SK-N-DZ (cell line): ENCODE measurements at regions not wholly inside any gene's neighbourhood (a gene's known extent, or its start where the extent isn't known, plus 50 kb on each side); places are given as distances from the start of the nearest gene placed in this dataset.
A peak's percentile ranks its signal among the peaks of the same experiment; 100 is the strongest.
"Not testable (repeated sequence)": the region's sequence is repeated elsewhere in the genome, so short reads cannot be mapped to it uniquely, and the experiment has no call there.

ENCODE experiments used
- DNase-seq: peaks from one replicate; pipeline ENCODE4 v3.0.0-alpha.2; 2015; ENCODE audit warnings: low spot score

DNA sequence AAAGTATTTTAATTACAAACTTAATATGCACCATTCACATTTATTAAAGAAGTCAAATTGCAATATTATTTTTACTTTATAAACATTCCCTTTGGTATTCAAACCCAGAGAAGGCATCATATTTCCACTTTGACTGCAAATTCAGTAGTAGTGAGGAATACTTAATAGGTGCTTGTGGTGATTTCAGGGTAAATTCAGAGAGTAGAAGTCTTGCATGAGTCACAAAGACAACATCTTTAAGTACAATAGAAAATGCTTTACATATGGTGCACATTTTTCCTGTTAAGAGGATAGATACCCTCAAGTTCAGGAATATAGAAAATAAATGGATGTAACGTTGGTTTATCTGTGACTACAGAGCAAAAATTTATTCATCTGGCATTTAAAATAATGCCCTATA, 390.2 kb downstream of the TENT5A start:
- DNase-seq = no peak

- no peak for DNase-seq
These were observed 399.2 kb downstream of the TENT5A start for GRCh38 chr6:81353262-81353661.

DNA sequence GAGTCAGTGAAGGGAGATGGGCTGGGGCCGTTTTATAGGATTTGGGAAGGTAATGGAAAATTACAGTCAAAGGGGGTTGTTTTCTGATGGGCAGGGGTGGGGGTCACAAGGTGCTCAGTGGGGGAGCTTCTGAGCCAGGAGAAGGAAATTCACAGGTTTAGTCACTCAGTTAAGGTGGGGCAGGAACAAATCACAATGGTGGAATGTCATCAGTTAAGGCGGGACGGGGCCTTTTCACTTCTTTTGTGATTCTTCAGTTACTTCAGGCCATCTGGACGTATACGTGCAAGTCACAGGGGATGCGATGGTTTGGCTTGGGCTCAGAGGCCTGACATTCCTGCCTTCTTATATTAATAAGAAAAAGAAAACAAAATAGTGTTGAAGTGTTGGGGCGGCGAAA, 408.5 kb downstream of the TENT5A start:
- not testable (repeated sequence) for DNase-seq

GRCh38 chr6:81340946-81341345, 411.5 kb downstream of the TENT5A start:
- DNase-seq = no peak

- DNase-seq = no peak
These were observed 421.0 kb downstream of the TENT5A start for GRCh38 chr6:81331526-81331925.

DNA sequence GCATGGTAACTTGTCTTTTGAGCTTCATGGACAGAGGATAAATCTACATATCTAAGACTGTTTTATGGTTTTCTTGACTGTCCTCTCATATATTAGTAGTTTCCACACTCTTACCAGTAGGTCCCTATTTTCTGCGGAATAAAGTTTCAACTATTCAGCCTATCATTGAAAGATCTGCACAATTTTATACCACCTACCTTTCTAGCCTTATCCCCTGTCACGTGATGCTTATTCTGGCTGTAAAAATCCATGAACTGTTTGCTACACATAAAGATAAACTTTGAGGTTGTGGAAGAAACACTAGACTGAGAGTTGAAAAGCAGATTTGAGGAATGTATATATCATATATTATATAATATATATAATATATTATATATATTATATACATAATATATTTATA, 423.8 kb downstream of the TENT5A start:
- no peak for DNase-seq

DNA sequence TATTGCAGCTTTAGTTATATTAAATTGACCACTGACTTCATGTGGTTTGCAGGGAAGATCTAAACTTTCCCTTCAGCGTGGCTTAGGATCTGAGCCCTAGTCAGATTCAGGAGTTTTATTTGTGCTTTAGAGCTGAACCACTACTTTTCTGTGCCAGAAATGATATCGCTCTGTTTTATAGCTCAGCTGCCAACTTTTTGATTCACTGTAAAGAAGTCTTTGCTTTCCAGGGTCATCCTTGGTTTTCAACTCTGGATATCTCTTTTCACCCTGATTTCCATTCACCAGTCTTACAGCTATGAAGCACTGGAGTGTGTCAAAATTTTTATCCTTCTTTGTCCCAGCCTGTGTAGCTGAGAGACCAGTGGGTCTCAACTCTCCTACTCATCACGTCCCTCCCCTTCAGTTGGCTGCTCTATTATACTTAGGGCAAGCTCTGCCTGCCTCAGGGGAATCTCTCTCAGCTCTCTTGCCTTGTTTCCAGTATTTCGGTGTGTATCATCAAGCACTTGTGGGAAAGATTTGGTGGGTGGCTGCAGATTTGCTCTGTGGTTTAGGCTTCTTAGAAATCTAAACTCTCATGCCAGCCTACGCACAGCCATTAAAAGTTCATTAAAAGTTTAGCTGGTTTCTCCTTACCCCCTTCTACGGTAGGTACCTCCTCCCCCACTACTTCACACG, 425.5 kb downstream of the TENT5A start:
- DNase-seq = no peak

GRCh38 chr6:81309811-81310210, 442.7 kb downstream of the TENT5A start:
- no peak for DNase-seq

GRCh38 chr6:81308577-81309279, 443.8 kb downstream of the TENT5A start:
- DNase-seq = no peak

DNA sequence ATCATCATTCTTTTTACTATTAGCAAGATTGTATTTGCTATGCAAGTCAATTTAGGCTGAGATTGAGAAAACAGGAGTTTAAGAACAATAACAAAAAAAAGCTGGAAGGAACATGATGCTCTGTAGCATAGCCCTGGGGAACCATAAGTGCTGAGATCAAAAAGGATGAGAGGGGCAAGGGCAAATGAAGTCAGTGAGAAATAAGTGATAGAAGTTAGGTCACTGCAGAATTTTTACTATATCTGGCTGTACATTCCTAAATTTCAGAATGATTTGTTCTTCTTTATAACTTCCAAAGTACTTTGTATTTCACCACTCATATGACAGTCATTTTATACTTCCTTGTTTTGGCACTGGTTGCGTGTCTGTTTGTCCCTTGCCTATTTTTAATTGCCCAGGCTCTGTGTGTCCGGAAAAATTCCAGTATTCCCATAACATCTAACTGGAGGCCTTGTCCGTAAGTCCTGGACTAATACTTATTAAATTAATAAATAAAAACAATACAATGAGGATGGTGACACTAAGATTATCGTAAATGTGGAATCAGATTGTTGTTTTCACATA, 444.7 kb downstream of the TENT5A start:
- no peak for DNase-seq

DNA sequence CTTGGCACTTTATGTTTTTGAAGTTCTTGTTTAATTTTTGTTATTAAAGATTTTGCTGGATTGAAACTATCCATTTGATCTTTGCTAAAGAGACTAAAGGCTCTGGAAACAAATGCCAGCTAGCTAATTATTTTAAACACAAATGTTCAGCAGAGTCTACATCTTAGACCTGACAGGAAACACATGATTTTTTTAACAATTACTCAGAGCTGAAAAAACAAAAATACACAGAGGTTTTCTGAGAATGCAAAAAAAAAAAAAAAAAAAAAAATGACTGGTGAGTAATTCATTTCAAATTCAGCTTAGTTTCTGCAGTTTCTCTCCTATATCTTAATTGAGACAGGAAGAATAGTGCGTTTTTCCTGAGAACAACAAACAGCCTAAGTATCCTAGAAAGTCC, 448.0 kb downstream of the TENT5A start:
- no peak for DNase-seq

DNA sequence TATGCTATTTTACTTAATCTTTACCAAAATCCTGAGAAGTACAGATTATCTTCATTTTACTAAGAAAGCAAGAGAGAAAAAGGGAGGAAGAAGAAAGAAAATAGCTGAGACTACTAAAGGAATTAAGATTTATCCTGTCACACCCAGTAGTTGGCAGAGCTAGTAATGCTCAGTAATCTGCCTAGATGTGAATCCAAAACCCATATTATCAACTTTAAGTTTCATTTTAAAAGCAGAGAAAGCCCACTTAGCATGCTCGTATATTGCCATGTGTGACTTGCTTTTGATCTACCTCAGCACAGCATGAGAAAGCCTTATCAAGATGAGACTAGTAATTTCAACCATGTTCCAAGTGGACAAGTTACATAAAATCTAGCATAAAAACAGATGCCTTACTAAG, 451.5 kb downstream of the TENT5A start:
- DNase-seq = no peak

- no peak for DNase-seq
These were observed 453.7 kb downstream of the TENT5A start for GRCh38 chr6:81298751-81299150.

- no peak for DNase-seq
These were observed 457.2 kb downstream of the TENT5A start for GRCh38 chr6:81295310-81295709.

GRCh38 chr6:81293896-81294295, 458.6 kb downstream of the TENT5A start:
- DNase-seq = peak; percentile 22

DNA sequence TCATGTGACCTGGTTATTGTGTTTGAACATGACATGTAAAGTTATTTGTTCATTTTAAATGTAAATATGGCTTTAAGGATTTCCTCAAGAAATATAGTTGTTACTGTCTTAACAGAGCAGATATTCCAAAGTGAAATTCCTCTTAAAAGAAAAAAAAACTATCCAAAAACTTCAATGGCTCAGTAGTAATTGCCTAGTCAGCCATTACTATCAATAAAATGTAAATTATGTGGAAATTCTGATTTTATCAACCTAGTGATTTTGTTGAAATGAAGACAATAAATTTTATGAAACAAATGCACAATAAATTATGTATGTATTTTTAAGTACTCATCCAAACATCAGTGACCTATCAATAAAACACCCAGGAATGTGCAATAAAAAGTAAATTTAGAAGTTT, 463.3 kb downstream of the TENT5A start:
- DNase-seq = no peak

- no peak for DNase-seq
These were observed 487.4 kb downstream of the TENT5A start for GRCh38 chr6:81265106-81265505.

DNA sequence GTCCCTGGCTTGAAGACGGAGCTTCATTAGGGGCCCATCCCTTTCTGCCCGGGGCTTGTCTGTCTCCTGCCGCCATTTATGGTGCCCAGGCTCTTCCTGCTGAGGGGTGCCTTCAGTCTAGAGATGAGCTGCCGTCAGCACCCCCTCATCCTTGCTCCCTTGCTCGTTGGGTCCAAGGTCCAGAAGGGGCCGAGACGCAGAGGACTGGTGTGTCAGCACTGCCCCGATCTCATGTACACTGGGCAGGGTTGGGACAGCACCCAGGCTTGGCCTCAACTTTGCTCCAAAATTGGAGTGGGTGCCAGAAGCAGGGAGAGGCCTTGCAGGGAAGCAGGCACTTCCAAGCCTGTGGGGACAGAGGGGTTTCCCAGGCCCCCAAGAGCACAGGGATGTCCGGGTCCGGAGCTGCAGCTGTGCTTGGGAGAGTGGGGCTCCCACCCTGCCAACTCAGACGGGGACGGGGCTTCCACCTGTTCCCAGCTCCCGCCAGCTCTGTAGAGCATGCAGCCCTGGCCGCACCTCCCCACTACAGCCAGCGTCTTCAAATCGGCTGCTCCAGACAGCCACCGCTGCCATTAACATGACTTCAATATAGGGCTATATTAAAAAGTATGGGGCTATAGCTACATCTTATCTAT, 488.8 kb downstream of the TENT5A start:
- DNase-seq = no peak

- no peak for DNase-seq
These were observed 489.8 kb downstream of the TENT5A start for GRCh38 chr6:81262656-81263055.

- not testable (repeated sequence) for DNase-seq
These were observed 496.3 kb downstream of the TENT5A start for GRCh38 chr6:81256223-81256622.

GRCh38 chr6:81253821-81254220, 498.7 kb downstream of the TENT5A start:
- no peak for DNase-seq

DNA sequence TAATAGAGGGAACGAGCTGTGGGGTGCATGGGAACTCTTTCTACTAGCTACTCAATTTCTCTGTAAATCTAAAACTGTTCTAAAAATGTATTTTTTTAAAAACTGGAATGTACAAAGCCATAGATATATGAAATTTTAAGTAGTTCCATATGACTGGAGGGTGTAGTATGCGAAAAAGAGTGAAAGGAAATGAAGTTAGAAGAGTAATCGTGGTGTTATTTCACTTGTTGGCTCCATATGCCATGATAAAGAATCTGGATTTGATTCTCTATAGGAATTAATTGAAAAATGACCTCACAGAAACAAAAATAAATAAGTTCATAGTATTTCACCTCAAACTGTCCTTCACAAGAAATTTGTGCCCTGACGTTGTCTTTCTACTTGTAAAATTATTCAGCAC, 500.2 kb downstream of the TENT5A start:
- DNase-seq = no peak

DNA sequence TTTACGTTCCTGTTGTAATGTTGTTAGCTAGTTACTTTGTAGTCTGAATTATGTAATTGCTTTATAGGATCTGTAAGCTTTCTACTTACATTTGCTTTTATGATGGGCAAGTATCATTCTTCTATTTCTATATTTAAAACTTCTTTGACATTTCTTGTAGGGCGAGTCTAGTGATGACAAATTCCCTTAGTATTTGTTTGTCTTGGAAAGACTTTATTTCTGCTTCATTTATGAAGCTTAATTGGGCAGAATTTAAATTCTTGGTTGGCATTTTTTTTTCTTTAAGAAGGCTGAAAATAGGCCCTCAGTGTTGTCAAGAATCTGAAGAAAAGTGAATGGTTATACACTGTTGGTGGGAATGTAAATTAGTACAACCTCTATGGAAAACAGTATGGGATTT, 506.3 kb downstream of the TENT5A start:
- DNase-seq = no peak
